GM20431 (cell line): ENCODE measurements at regions not wholly inside any gene's neighbourhood (a gene's known extent, or its start where the extent isn't known, plus 50 kb on each side); places are given as distances from the start of the nearest gene placed in this dataset.
"Not testable (repeated sequence)": the region's sequence is repeated elsewhere in the genome, so short reads cannot be mapped to it uniquely, and the experiment has no call there.

Experiments
- in situ Hi-C: fragments of 300-500 bp; cut with MseI, MboI; formaldehyde crosslinking; loops from one replicate; pipeline ENCODE4 v1.15.0; 2020; ENCODE audit warnings: low sequenced_read_pairs; ENCODE audit not compliant: unreplicated experiment

DNA sequence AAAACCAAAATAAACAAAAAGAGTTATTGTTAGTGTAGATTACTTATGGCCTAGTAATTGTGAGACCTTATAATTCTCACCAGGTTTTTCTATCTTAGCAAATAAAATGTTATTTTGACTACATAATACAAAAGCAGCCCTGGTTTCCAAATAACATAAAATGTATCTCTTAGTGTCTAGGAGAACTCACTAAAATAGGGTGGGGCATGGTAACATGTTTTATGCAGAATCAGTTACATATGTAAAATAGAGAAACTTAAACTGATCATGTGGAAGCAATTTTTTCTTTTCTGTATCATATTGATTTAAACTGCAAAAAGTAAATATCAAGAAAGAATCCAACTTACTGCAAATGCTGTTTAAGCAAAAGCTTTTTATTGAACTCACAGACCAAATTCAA, 431.1 kb upstream of the ALCAM start:
- in situ Hi-C loops, result no loop called here

DNA sequence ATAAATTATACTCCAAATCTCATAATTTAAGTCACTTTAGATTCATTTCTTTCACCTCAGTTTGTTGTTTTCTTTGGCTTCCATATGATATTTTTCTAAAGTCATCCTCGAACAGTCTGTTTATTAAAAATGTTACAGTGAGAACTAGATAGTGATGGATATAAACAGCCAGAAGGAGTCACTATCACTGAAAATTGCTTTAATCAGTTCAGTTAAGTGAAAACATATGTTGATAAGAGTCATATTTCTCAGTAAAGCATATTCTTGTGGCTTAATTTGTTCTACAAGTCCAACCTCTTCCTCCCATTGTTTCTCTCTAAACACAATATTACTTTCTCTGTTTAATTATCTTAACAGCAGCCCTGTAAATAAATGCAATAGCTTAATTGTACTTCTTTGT, 427.5 kb upstream of the ALCAM start:
- in situ Hi-C loops, result no loop called here

GRCh38 chr3:104941785-104942184, 424.9 kb upstream of the ALCAM start:
- in situ Hi-C loops, result no loop called here

DNA sequence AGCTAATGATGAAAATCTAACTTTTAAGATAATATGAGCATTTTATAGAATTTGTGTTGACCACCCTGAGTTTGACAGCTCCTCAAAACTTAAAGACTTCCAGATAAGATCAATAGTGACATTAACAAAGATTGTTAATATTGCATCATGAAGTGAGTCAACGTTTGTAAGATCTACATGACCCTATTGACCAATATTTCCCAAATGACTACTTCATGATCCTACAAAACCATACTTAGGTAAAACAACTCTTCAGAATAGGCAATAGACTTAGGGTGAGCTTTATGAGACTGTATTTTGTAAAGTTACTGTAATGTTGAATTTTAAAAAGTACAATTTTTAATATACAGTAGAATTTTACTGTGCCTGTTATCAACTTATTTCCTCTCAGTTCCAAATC, 422.7 kb upstream of the ALCAM start:
- in situ Hi-C loops, result no loop called here

DNA sequence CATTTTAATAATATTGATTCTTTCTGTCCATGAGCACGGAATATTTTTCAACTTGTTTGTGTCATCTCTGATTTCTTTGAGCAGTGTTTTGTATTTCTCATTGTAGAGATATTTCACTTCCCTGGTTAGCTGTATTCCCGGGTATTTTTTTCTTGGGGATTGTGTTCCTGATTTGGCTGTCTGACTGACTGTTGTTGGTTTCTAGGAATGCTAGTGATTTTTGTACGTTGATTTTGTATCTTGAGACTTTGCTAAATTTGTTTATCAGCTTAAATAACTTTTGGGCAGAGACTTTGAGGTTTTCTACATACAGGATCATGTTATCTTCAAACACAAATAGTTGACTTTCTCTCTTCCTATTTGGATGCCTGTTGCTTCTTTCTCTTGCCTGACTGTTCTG, 418.8 kb upstream of the ALCAM start:
- in situ Hi-C loops, result no loop called here

DNA sequence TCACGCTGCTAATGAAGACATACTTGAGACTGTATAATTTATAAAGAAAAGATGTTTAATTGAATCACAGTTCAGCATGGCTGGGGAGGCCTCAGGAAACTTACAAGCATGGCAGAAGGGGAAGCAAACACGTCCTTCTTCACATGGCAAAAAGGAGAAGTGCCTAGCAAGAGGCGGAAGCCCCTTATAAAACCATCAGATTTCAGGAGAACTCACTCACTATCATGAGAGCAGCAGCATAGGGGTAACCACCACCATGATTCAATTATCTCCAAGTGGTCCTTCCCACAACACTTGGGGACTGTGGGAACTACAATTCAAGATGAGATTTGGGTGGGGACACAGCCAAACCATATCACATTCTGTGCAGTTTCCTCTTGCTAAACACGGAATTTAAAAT, 416.9 kb upstream of the ALCAM start:
- in situ Hi-C loops, result not testable (repeated sequence)

DNA sequence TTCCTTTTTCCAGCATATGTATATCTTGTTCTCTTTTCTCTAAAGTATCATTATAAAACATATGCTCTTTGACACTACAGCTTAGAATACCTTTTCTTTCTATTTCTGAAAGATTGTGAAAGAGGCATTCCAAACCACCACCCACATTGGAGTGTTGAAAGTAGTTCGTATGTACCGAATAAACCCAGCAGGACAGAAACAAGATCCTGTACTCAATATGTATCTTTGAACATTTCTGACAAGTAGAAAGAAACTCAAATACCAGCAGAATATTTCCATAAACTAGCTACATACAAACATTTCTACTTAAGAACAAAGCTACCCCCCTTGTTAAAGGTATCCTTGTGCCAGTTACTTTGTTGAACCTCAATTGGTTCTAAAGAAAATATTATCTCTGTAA, 415.3 kb upstream of the ALCAM start:
- in situ Hi-C loops, result no loop called here

- in situ Hi-C loops, result no loop called here
Measured at GRCh38 chr3:104952146-104952972, 414.4 kb upstream of the ALCAM start.

DNA sequence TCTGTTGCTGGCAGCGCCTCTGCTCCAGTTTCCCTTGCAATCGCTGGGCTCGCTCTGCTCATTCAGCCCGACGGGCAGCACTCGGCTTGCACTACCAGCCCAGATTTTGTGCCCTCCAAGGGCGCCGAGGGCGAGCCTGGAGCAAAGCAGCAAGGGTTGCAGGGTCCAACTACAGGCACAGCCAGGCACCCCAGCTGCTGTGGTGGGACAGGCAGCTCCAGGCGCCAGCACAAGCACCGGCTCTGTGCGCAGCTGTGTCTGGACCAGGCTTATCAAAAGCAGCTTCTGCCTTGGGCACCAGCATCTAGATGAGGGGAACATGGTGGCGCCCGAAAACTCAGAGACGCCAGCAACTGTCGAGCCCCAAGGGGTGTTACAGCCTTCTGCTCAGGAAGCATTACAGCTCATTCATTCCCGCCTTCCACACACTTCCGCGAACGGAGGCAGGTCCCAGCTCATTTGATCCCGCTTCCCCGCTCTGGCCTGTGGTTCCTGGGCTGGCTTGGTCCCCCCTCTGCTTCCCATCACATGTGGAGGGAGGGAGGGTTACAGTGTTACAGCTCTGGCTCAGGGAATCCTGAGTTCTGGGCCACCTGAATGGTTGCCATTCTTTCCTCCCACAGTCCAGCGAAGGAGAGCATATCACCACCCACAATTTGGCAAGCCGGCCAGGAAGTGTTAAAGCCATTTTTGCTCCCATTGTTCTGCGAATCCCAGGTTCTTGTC, 409.9 kb upstream of the ALCAM start:
- in situ Hi-C loops, result no loop called here

DNA sequence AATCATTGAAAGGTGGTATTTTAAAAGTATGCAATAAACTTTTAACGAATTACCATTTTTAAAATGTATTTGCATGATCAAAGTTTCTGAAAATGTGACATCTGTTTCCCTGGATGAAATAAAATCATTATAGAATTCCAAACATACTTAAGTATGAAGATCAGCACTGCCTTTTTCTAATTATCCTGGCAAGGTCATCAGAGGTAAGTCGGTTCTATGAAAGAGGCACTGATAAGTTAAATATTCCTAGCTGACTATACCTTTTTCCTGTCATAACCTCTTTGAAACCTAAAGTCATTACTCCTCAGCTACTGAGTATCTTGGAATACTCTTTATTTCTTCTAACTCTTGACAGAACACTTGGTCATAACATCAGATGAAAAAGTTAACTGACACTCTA, 406.1 kb upstream of the ALCAM start:
- in situ Hi-C loops, result no loop called here

GRCh38 chr3:104961851-104962250, 404.9 kb upstream of the ALCAM start:
- in situ Hi-C loops, result no loop called here

DNA sequence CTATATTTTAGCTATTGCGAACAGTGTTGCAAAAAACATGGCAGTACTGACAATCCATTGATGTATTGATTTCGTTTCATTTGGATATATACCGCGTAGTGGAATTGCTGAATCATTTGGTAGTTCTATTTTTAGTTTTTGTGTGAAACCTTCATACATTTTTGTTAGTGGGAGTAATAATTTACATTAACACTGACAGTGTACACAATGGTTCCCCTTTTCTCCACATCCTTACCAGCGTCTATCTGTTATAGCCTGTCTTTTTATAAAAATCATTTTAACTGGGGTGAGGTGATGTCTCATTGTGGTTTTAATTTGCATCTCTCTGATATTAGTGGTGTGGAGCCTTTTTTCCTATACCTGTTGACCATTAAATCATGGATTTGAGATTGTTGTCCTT, 392.4 kb upstream of the ALCAM start:
- in situ Hi-C loops, result no loop called here

DNA sequence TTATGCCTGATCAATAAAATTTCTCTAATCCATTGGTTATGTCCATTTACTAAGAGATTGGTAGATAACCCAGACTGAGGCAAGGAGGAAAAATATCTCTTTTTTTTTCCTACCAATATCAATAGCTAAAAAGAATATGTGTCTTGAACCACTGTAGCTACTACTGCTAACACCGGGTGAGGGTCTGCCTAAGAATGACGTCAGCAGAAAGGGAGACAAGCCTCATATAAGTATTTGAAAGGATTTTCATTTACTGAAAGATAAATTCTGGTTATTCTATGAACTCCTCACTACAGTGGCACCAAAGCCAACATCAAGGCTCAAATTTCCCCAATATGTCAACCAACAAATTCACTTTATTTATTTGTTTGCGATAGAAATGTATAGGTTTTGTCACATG, 389.0 kb upstream of the ALCAM start:
- in situ Hi-C loops, result no loop called here

GRCh38 chr3:104982130-104982529, 384.6 kb upstream of the ALCAM start:
- in situ Hi-C loops, result no loop called here

- in situ Hi-C loops, result no loop called here
Measured at GRCh38 chr3:104987859-104988258, 378.9 kb upstream of the ALCAM start.

DNA sequence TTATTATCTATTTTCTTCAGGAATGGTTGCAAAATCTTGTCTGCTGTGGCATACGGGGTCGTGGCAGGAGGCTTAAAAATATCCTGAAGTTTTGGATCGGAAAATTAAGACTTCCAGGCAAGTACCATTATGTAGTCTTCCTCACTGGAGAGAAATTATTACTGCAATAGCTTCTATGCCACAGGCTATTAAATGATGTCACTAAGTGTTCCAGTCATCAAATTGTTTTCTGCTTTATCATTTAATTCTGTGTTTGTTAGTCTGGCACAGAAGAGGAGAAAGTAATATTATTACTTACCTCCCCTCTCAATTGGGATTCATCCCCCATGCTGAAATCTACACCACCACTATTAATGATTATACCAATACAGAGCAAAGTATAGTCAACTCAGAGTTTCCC, 378.2 kb upstream of the ALCAM start:
- in situ Hi-C loops, result no loop called here

DNA sequence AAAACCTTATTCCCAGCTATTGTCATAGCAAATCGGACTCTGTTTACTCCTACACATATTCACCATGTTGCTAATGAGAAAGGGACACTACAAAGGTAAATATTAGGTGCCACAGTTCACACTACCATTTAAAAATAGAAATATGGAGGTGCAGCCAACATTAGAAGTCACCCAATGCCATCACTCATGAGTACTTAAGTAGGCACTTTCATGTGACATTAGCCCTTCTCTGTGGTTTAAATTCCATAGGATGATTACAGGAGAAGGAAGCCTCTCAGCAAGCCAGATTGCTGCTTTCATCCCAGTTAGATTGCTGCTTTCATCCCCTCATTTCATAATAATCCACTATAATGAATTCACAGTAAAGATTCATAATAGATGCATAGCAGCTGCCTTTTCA, 376.8 kb upstream of the ALCAM start:
- in situ Hi-C loops, result no loop called here

- in situ Hi-C loops, result no loop called here
Measured at GRCh38 chr3:104990758-104991157, 376.0 kb upstream of the ALCAM start.

DNA sequence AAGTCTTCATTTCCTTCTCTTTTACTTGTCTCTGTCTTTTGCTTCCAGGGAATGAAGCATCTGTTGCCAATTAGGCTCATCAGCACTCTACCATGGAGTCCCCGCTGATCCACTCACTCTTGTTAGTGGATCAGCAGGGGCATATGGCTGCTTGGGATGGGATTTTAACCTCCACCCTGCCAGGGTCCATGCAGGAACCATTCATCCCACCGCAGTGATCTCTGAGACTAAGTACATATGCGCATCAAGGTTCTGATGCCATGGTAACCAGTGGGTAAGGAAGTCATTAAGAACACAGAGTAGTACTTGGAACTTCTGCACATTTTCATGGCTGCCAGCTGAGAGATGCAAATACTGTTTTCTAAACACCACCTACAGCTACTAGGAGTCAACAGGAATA, 374.0 kb upstream of the ALCAM start:
- in situ Hi-C loops, result no loop called here

DNA sequence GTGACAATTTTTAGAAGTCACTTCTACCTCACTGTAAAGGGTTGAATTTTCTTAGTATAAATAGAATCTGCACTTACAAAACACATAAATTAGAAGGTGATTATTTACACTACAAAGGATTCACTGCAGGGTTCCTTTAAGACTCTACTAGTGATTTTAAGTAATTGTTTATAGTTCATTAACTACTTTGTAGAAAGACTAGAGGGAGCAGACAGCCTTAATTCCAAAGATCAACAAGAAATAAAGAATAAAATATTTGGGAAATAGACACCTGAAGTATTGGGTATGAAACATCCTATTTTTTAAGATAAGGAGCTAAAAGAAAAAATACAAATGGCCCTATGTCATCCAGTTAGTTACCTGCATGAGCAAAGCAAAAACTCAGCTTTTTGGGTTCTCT, 360.5 kb upstream of the ALCAM start:
- in situ Hi-C loops, result no loop called here

GRCh38 chr3:105013657-105014056, 353.1 kb upstream of the ALCAM start:
- in situ Hi-C loops, result no loop called here

- in situ Hi-C loops, result no loop called here
Measured at GRCh38 chr3:105014631-105015030, 352.1 kb upstream of the ALCAM start.
